Mesenchymal stem cell (in vitro differentiated cells and primary cell): ENCODE measurements at regions not wholly inside any gene's neighbourhood (a gene's known extent, or its start where the extent isn't known, plus 50 kb on each side); places are given as distances from the start of the nearest gene placed in this dataset.

Experiments used
- DNase-seq: peaks from one replicate; pipeline ENCODE4 v3.0.0-alpha.2; 2013
- H2AFZ ChIP-seq: one replicate; pipeline ENCODE4 v1.6.1; 2013; ENCODE audit warnings: low read depth, mild to moderate bottlenecking, control low read depth, inconsistent platforms, low read length, moderate library complexity
- H2AK5ac ChIP-seq: 2 replicates; pipeline ENCODE4 v1.6.1; 2013; ENCODE audit warnings: low read length, moderate library complexity, mild to moderate bottlenecking, inconsistent platforms; ENCODE audit not compliant: severe bottlenecking
- H2BK120ac ChIP-seq: one replicate; pipeline ENCODE4 v1.6.1; 2013; ENCODE audit warnings: low read depth, mild to moderate bottlenecking, inconsistent platforms, low read length, moderate library complexity
- H2BK12ac ChIP-seq, 2 experiments: one replicate each; pipeline ENCODE4 v1.6.1; 2013; ENCODE audit warnings: inconsistent platforms in 2 of 2, low read length in 2 of 2, mild to moderate bottlenecking in 2 of 2, moderate library complexity in 2 of 2, control low read depth in 1 of 2
- H2BK15ac ChIP-seq: one replicate; pipeline ENCODE4 v1.6.1; 2013; ENCODE audit warnings: mild to moderate bottlenecking, low read depth, inconsistent platforms; ENCODE audit not compliant: poor library complexity, severe bottlenecking
- H2BK5ac ChIP-seq: 2 replicates; pipeline ENCODE4 v1.6.1; 2013; ENCODE audit warnings: low read depth, mild to moderate bottlenecking, low read length, control low read depth, inconsistent platforms; ENCODE audit not compliant: poor library complexity, severe bottlenecking
- H3K14ac ChIP-seq, 2 experiments: one replicate each; pipeline ENCODE4 v1.6.1; 2013; ENCODE audit warnings: inconsistent platforms in 2 of 2, low read length in 2 of 2, control low read depth in 1 of 2, mild to moderate bottlenecking in 1 of 2, moderate library complexity in 1 of 2
- H3K18ac ChIP-seq, 2 experiments: one replicate each; pipeline ENCODE4 v1.6.1; 2013; ENCODE audit warnings: inconsistent platforms in 2 of 2, low read length in 2 of 2, control low read depth in 1 of 2, low read depth in 1 of 2, mild to moderate bottlenecking in 1 of 2
- H3K23ac ChIP-seq, 2 experiments: one replicate each; pipeline ENCODE4 v1.6.1; 2013; ENCODE audit warnings: inconsistent platforms in 2 of 2, low read length in 2 of 2, mild to moderate bottlenecking in 2 of 2, moderate library complexity in 2 of 2, control low read depth in 1 of 2
- H3K27ac ChIP-seq: 2 replicates; pipeline ENCODE4 v1.5.1; 2013; ENCODE audit warnings: mild to moderate bottlenecking, moderate library complexity, low read length, control low read depth, inconsistent platforms; ENCODE audit not compliant: poor library complexity, severe bottlenecking
- H3K27me3 ChIP-seq, 2 experiments: 2 replicates each; pipeline versions ENCODE4 v1.6.1 to v1.7.0; 2013; ENCODE audit warnings: low read length in 2 of 2, mild to moderate bottlenecking in 2 of 2, moderate library complexity in 2 of 2, control low read depth in 1 of 2, inconsistent platforms in 1 of 2; ENCODE audit not compliant: control insufficient read depth in 1 of 2, insufficient read depth in 1 of 2
- H3K36me3 ChIP-seq, 2 experiments: 2 replicates each; pipeline versions ENCODE4 v1.6.1 to v1.7.0; 2013; ENCODE audit warnings: low read length in 2 of 2, control low read depth in 1 of 2, inconsistent platforms in 1 of 2, low read depth in 1 of 2, mild to moderate bottlenecking in 1 of 2; ENCODE audit not compliant: insufficient read depth in 2 of 2, control insufficient read depth in 1 of 2
- H3K4ac ChIP-seq, 2 experiments: one replicate each; pipeline ENCODE4 v1.6.1; 2013; ENCODE audit warnings: inconsistent platforms in 2 of 2, low read length in 2 of 2, mild to moderate bottlenecking in 2 of 2, moderate library complexity in 2 of 2, control low read depth in 1 of 2, low read depth in 1 of 2
- H3K4me1 ChIP-seq: 2 replicates; pipeline ENCODE4 v1.6.1; 2013; ENCODE audit warnings: low read depth, low read length, control low read depth; ENCODE audit not compliant: control insufficient read depth, insufficient read depth
- H3K4me2 ChIP-seq: 2 replicates; pipeline ENCODE4 v1.6.1; 2013; ENCODE audit warnings: low read length, mild to moderate bottlenecking, inconsistent platforms; ENCODE audit not compliant: poor library complexity, severe bottlenecking
- H3K4me3 ChIP-seq, 2 experiments: 2 replicates each; pipeline versions ENCODE4 v1.5.1 to v1.7.0; 2013; ENCODE audit warnings: low read length in 2 of 2, mild to moderate bottlenecking in 2 of 2, control low read depth in 1 of 2, low read depth in 1 of 2; ENCODE audit not compliant: insufficient read depth in 1 of 2
- H3K79me1 ChIP-seq: replicated peaks from 2 replicates; pipeline ENCODE4 v1.6.1; 2013; ENCODE audit warnings: mild to moderate bottlenecking, control low read depth, low read length, inconsistent platforms; ENCODE audit not compliant: poor library complexity, severe bottlenecking
- H3K9ac ChIP-seq: 2 replicates; pipeline ENCODE4 v1.7.0; 2013; ENCODE audit warnings: mild to moderate bottlenecking, low read length, moderate library complexity
- H3K9me3 ChIP-seq: 2 replicates; pipeline ENCODE4 v1.7.0; 2013; ENCODE audit warnings: mild to moderate bottlenecking, low read length; ENCODE audit not compliant: control insufficient read depth
- H4K8ac ChIP-seq: one replicate; pipeline ENCODE4 v1.6.1; 2013; ENCODE audit warnings: inconsistent platforms, mild to moderate bottlenecking, low read length, moderate library complexity
- H4K91ac ChIP-seq: one replicate; pipeline ENCODE4 v1.6.1; 2013; ENCODE audit warnings: mild to moderate bottlenecking, low read length, inconsistent platforms
- WGBS: methylation state at CpG from one replicate; pipeline ENCODE4 v1.1.7; 2013; ENCODE audit warnings: mixed read lengths; 5-methylcytosine and 5-hydroxymethylcytosine counted together

DNA sequence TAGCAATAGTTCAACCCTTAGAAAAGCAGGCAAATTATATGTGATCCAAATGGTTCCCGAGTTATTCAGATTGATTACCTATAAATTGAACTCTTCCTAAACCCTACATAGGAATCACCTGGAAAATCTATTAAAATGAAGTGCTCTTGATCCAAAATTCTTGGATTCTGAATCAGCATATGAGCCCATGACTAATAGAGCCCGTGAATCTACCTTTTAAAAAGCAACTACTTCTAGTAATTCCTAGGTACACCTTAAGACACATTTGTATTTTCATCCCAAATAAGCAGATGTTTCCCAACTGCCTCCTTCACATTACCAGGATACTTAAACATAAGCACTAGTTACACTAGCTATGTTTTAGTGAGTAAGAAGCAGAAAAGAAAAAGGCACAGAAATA lies 1171.0 kb upstream of the GOT2 start:
- no peak overlapping the region for H3K18ac ChIP-seq
- H2AK5ac ChIP-seq = no peak overlapping the region
- no peaks in the 10 kb centered on the region for H3K4me1 ChIP-seq
- H3K4me3 ChIP-seq = peak overlapping the region in 1 of 2 experiments; percentile 53
- no peak overlapping the region for H3K23ac ChIP-seq
- no peak overlapping the region for H4K91ac ChIP-seq
- H3K36me3 ChIP-seq = no peaks in the 10 kb centered on the region
- H2AFZ ChIP-seq = no peak overlapping the region
- H3K27me3 ChIP-seq = no peaks in the 10 kb centered on the region
- peak overlapping the region; percentile 79 for H3K9ac ChIP-seq
- no peak overlapping the region for H2BK12ac ChIP-seq
- no peaks in the 10 kb centered on the region for H3K79me1 ChIP-seq
- H4K8ac ChIP-seq = no peak overlapping the region
- WGBS = 68% methylated on average over 2 of the region's 2 CpGs
- DNase-seq = no peak
- H2BK15ac ChIP-seq = no peak overlapping the region
- H2BK120ac ChIP-seq = no peak overlapping the region
- no peak overlapping the region for H2BK5ac ChIP-seq
- no peak overlapping the region for H3K4me2 ChIP-seq
- H3K14ac ChIP-seq = no peak overlapping the region
- H3K9me3 ChIP-seq = no peaks in the 10 kb centered on the region
- no peak overlapping the region for H3K27ac ChIP-seq
- H3K4ac ChIP-seq = no peak overlapping the region

DNA sequence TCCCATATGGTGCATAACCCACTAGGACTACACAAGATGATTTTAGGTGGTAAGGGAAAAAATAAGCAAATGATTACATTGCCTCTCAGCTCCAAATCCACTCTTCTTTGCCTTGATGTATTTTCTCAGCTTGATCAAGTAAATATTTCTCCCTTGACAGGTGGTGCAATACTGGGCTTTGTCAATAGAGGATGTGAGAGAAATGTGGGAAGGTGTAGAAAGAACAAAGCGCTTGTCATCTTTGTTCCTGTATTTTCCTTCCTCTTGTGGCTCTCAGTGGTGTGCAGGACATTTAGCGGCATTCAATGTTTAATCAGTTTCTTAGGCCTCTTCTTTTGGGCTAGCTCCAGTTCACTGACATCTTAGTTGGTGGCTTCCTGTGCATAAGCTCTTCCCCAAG lies 1165.8 kb upstream of the GOT2 start:
- peaks cover 0 to 4% of the 10 kb centered on the region in 2 experiments for H3K27me3 ChIP-seq
- H3K23ac ChIP-seq = no peak overlapping the region
- H2BK12ac ChIP-seq = no peak overlapping the region
- no peak for DNase-seq
- H3K18ac ChIP-seq = no peak overlapping the region
- H2AK5ac ChIP-seq = no peak overlapping the region
- no peaks in the 10 kb centered on the region for H3K79me1 ChIP-seq
- H4K91ac ChIP-seq = no peak overlapping the region
- H2BK15ac ChIP-seq = no peak overlapping the region
- no peaks in the 10 kb centered on the region for H3K4me1 ChIP-seq
- H3K27ac ChIP-seq = no peak overlapping the region
- H3K9ac ChIP-seq = no peak overlapping the region
- no peak overlapping the region for H2AFZ ChIP-seq
- H3K4me3 ChIP-seq = no peak overlapping the region
- no peak overlapping the region for H3K4me2 ChIP-seq
- 100% methylated on average over 2 of the region's 2 CpGs for WGBS
- H4K8ac ChIP-seq = peak overlapping the region; percentile 23
- H3K4ac ChIP-seq = no peak overlapping the region
- no peak overlapping the region for H3K14ac ChIP-seq
- H3K9me3 ChIP-seq = no peaks in the 10 kb centered on the region
- H2BK5ac ChIP-seq = no peak overlapping the region
- H3K36me3 ChIP-seq = no peaks in the 10 kb centered on the region
- H2BK120ac ChIP-seq = no peak overlapping the region

DNA sequence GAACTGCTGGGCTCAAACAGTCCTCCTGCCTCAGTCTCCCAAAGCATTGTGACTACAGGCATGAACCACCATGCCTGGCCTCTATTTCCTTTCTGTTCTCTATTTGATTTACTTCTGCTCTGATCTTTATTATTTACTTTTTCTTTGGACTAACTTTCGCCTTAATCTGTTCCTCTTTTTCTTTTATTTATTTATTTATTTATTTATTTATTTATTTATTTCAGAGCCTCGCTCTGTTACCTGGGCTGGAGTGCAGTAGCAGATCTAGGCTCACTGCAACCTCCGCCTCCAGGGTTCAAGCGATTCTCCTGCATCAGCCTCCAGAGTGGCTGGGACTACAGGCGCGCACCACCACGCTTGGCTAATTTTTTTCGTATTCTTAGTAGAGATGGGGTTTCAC lies 1158.3 kb upstream of the GOT2 start:
- no peak overlapping the region for H3K18ac ChIP-seq
- H3K36me3 ChIP-seq = no peaks in the 10 kb centered on the region
- no peak overlapping the region for H2AFZ ChIP-seq
- no peak overlapping the region for H3K4me2 ChIP-seq
- no peak overlapping the region for H2BK12ac ChIP-seq
- peaks cover 0 to 2% of the 10 kb centered on the region in 2 experiments for H3K27me3 ChIP-seq
- peaks cover 8% of the 10 kb centered on the region for H3K9me3 ChIP-seq
- H3K79me1 ChIP-seq = no peaks in the 10 kb centered on the region
- H3K27ac ChIP-seq = no peak overlapping the region
- H3K23ac ChIP-seq = no peak overlapping the region
- 96% methylated on average over 7 of the region's 8 CpGs for whole genome bisulfite sequencing
- no peak for DNase-seq
- H2BK15ac ChIP-seq = no peak overlapping the region
- H4K8ac ChIP-seq = no peak overlapping the region
- H2AK5ac ChIP-seq = no peak overlapping the region
- H4K91ac ChIP-seq = no peak overlapping the region
- H2BK5ac ChIP-seq = no peak overlapping the region
- H3K4ac ChIP-seq = no peak overlapping the region
- H3K4me1 ChIP-seq = no peaks in the 10 kb centered on the region
- H3K9ac ChIP-seq = no peak overlapping the region
- H2BK120ac ChIP-seq = no peak overlapping the region
- no peak overlapping the region for H3K4me3 ChIP-seq
- no peak overlapping the region for H3K14ac ChIP-seq

DNA sequence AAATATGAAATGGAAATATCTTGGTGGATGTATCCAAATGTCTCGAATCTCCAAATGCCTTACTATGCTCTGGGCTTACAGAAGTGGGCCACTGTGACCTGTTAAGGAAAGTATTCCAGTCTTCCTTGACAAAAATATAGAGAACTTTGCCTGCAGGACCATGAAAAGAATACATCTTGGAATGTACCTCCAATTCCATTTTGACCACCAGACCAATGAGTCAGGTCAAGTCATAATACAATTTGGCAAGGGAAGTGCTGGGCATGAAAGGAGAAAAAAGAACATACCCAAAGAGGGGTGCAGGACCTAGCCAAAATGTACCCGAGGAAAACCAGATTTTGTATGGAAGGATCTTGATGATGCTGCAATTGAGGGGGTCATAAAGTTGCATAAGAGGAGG lies 1153.7 kb upstream of the GOT2 start:
- H3K14ac ChIP-seq = no peak overlapping the region
- H2AFZ ChIP-seq = no peak overlapping the region
- no peak overlapping the region for H2BK5ac ChIP-seq
- no peak overlapping the region for H3K4ac ChIP-seq
- no peak overlapping the region for H3K27ac ChIP-seq
- no peaks in the 10 kb centered on the region for H3K36me3 ChIP-seq
- no peak overlapping the region for H3K4me2 ChIP-seq
- no peak overlapping the region for H3K9ac ChIP-seq
- no peak for DNase-seq
- H3K18ac ChIP-seq = no peak overlapping the region
- no peak overlapping the region for H4K8ac ChIP-seq
- WGBS = 62% methylated on average over 2 of the region's 2 CpGs
- no peak overlapping the region for H3K23ac ChIP-seq
- no peak overlapping the region for H2BK12ac ChIP-seq
- H2BK120ac ChIP-seq = no peak overlapping the region
- no peaks in the 10 kb centered on the region for H3K79me1 ChIP-seq
- H2BK15ac ChIP-seq = no peak overlapping the region
- no peak overlapping the region for H3K4me3 ChIP-seq
- H2AK5ac ChIP-seq = no peak overlapping the region
- H3K4me1 ChIP-seq = no peaks in the 10 kb centered on the region
- peaks cover 8% of the 10 kb centered on the region for H3K9me3 ChIP-seq
- H3K27me3 ChIP-seq = no peaks in the 10 kb centered on the region
- no peak overlapping the region for H4K91ac ChIP-seq
